K562 (cell line): ENCODE measurements at regions not wholly inside any gene's neighbourhood (a gene's known extent, or its start where the extent isn't known, plus 50 kb on each side); places are given as distances from the start of the nearest gene placed in this dataset.

Source experiments
- ATAC-seq: fragments of 200-7000 bp; cut with Tn5 transposase; 3 replicates; pipeline ENCODE4 v1.9.1; 2020; ENCODE audit warnings: moderate library complexity
- BruUV-seq: library from RNA; stranded (reverse); fragments of 400-500 nt; replicated peaks from 2 replicates; lab custom pipeline; 2021; lab: Mats Ljungman, UMichigan
- CTCF ChIA-PET: fragments of 300-600 bp; formaldehyde crosslinking; extraction: SDS; loops from one replicate; lab custom pipeline; 2021; ENCODE audit warnings: low intra/inter-chr PET ratio; lab: Yijun Ruan, JAX
- POLR2A ChIA-PET: fragments of 300-600, 350-650 bp; sonication (Branson Sonifier 250); formaldehyde crosslinking; extraction: SDS; loops from one replicate; lab custom pipeline; 2021; ENCODE audit warnings: antibody characterized with exemption, inconsistent platforms; lab: Yijun Ruan, JAX
- DNase-seq, 4 experiments: peaks; one replicate each; pipeline versions ENCODE4 v3.0.0 to v3.0.0-alpha.2; 2011 to 2018; ENCODE audit warnings: low spot score in 3 of 4, mixed read lengths in 3 of 4; ENCODE audit errors: extremely low read depth in 1 of 4
- FAIRE-seq: peaks from 2 replicates; lab custom pipeline; 2011; peaks lifted over from hg19 to GRCh38; lab: Jason Lieb, UNC
- H2AFZ ChIP-seq: 2 replicates; pipeline ENCODE4 v1.6.0; 2011; ENCODE audit warnings: low read depth, low read length, control low read depth, inconsistent platforms
- H3K27ac ChIP-seq: fragments of 200-600 bp; 3 replicates; pipeline ENCODE4 v1.8.0; 2011; ENCODE audit warnings: low read depth, mild to moderate bottlenecking, control low read depth, inconsistent platforms, low read length, moderate library complexity, mixed read lengths; ENCODE audit errors: extremely low read depth
- H3K27me3 ChIP-seq, 2 experiments: fragments of 300-600 bp in 1 of 2; 2 replicates in 1 of 2; 3 replicates in 1 of 2; pipeline versions ENCODE4 v1.6.0 to v1.8.0; 2011; ENCODE audit warnings: inconsistent platforms in 2 of 2, low read length in 2 of 2, mild to moderate bottlenecking in 1 of 2, mixed read lengths in 1 of 2, moderate library complexity in 1 of 2; ENCODE audit not compliant: control insufficient read depth in 2 of 2, insufficient read depth in 2 of 2
- H3K36me3 ChIP-seq: fragments of 300-600 bp; 3 replicates; pipeline ENCODE4 v1.8.0; 2011; ENCODE audit warnings: mild to moderate bottlenecking, low read length, inconsistent platforms; ENCODE audit not compliant: control insufficient read depth, insufficient read depth
- H3K4me1 ChIP-seq, 2 experiments: fragments of 200-600 bp in 1 of 2; replicated peaks in 1 of 2; 2 replicates in 1 of 2; 3 replicates in 1 of 2; pipeline versions ENCODE4 v1.5.1 to v1.8.0; 2011; ENCODE audit warnings: inconsistent platforms in 2 of 2, low read length in 2 of 2, mild to moderate bottlenecking in 1 of 2, mixed read lengths in 1 of 2, moderate library complexity in 1 of 2; ENCODE audit not compliant: control insufficient read depth in 2 of 2, insufficient read depth in 2 of 2
- H3K4me2 ChIP-seq: 2 replicates; pipeline ENCODE4 v1.6.1; 2011; ENCODE audit warnings: low read length, control low read depth, inconsistent platforms, mixed read lengths; ENCODE audit not compliant: insufficient read depth
- H3K4me3 ChIP-seq: fragments of 200-600 bp; sonication (generic), shearing (Covaris generic); 2 replicates; pipeline ENCODE4 v1.5.1; 2016; ENCODE audit warnings: control low read depth, inconsistent platforms
- H3K79me2 ChIP-seq: fragments of 200-600 bp; 3 replicates; pipeline ENCODE4 v1.8.0; 2011; ENCODE audit warnings: low read length, inconsistent platforms; ENCODE audit not compliant: control insufficient read depth, insufficient read depth
- H3K9ac ChIP-seq, 2 experiments: 2 replicates each; pipeline versions ENCODE4 v1.6.0 to v1.6.1; 2011; ENCODE audit warnings: low read depth in 2 of 2, low read length in 2 of 2, control low read depth in 1 of 2, inconsistent platforms in 1 of 2, mild to moderate bottlenecking in 1 of 2, mixed read lengths in 1 of 2; ENCODE audit not compliant: insufficient read depth in 1 of 2
- H3K9me1 ChIP-seq: one replicate; pipeline ENCODE4 v1.6.0; 2011; ENCODE audit warnings: inconsistent platforms, mild to moderate bottlenecking, low read length, moderate library complexity; ENCODE audit not compliant: control insufficient read depth, insufficient read depth
- H3K9me3 ChIP-seq: replicated peaks from 2 replicates; pipeline ENCODE4 v1.5.1; 2011; ENCODE audit warnings: low read depth, low read length, inconsistent platforms; ENCODE audit not compliant: control insufficient read depth, insufficient read depth
- H4K20me1 ChIP-seq: replicated peaks from 2 replicates; pipeline ENCODE4 v1.6.1; 2011; ENCODE audit warnings: low read length, inconsistent platforms, mixed read lengths; ENCODE audit not compliant: control insufficient read depth, insufficient read depth
- ARID3A ChIP-seq: IDR thresholded peaks from 2 replicates; pipeline ENCODE4 v1.6.1; 2012; ENCODE audit warnings: low read depth, low read length, improper control_type of control experiment, borderline replicate concordance
- BCLAF1 ChIP-seq, 2 experiments: fragments of 450-650 bp in 1 of 2; IDR thresholded peaks; 2 replicates each; pipeline ENCODE4 v1.6.1; 2011 to 2017; ENCODE audit warnings: low read depth in 2 of 2, antibody characterized with exemption in 1 of 2, borderline replicate concordance in 1 of 2, low read length in 1 of 2, mild to moderate bottlenecking in 1 of 2, mixed read lengths in 1 of 2; ENCODE audit not compliant: control insufficient read depth in 1 of 2
- CREB5 ChIP-seq: fragments of 250-450 bp; sonication (Bioruptor Pico); IDR thresholded peaks from 2 replicates; pipeline ENCODE4 v1.5.0; 2020; ENCODE audit warnings: mild to moderate bottlenecking
- REST ChIP-seq, 2 experiments: fragments of 450-650 bp; formaldehyde crosslinking in 1 of 2; IDR thresholded peaks; 2 replicates each; pipeline versions ENCODE4 v1.4.0 to v1.6.1; 2014 to 2020; ENCODE audit warnings: mild to moderate bottlenecking in 2 of 2, borderline replicate concordance in 1 of 2, low read depth in 1 of 2
- RNF2 ChIP-seq: sonication (generic); IDR thresholded peaks from 2 replicates; pipeline ENCODE4 v1.6.1; 2016
- SMAD2 ChIP-seq: fragments of 150-350 bp; IDR thresholded peaks from 2 replicates; pipeline ENCODE4 v1.6.1; 2014; ENCODE audit warnings: low read depth, mild to moderate bottlenecking, low read length
- ZNF175 ChIP-seq: fragments of 200-800 bp; sonication (Bioruptor generic); IDR thresholded peaks from 2 replicates; pipeline ENCODE4 v1.6.1; 2016; ENCODE audit warnings: low read depth, mild to moderate bottlenecking, missing genetic modification characterization, missing compliant biosample characterization
- WGBS: fragments of 100-300 bp; shearing (Covaris generic); methylation state at CpG from one replicate; pipeline ENCODE4 v1.1.6; 2016; ENCODE audit warnings: low coverage, mixed read lengths; ENCODE audit not compliant: insufficient coverage; ENCODE audit errors: missing lambda C conversion rate; 5-methylcytosine and 5-hydroxymethylcytosine counted together
- in situ Hi-C: fragments of 300-500 bp; cut with MboI; formaldehyde crosslinking; loops from 4 replicates; pipeline ENCODE4 v1.15.0; 2018; ENCODE audit warnings: inconsistent platforms, mixed read lengths
- intact Hi-C: fragments of 100-400 bp; cut with micrococcal nuclease; formaldehyde crosslinking; loops from 2 replicates; pipeline ENCODE4 v1.14.2; 2022

- H3K4me2 ChIP-seq: no peak overlapping the region
- H3K9me1 ChIP-seq: no peaks in the 10 kb centered on the region
- WGBS: 0% methylated on average over 2 of the region's 2 CpGs
- no peak overlapping the region for H3K9ac ChIP-seq
- H3K36me3 ChIP-seq: no peaks in the 10 kb centered on the region
- FAIRE-seq (no peak), DNase-seq (peak in 1 of 4 experiments; percentile 4), ATAC-seq (no peak)
- BruUV-seq: no TSS peak
- CTCF ChIA-PET: no interaction called here
- no peak overlapping the region for H3K4me3 ChIP-seq
- H3K9me3 ChIP-seq: no peaks in the 10 kb centered on the region
- no peak overlapping the region for H3K27ac ChIP-seq
- no peaks in the 10 kb centered on the region for H3K79me2 ChIP-seq
- H3K27me3 ChIP-seq: no peaks in the 10 kb centered on the region
- intact Hi-C loops: no loop called here
- H4K20me1 ChIP-seq: no peaks in the 10 kb centered on the region
- in situ Hi-C loops: no loop called here
- POLR2A ChIA-PET: no interaction called here
- H3K4me1 ChIP-seq: no peaks in the 10 kb centered on the region
- H2AFZ ChIP-seq: no peak overlapping the region
- TF ChIP-seq RNF2 (no peak), BCLAF1 (IDR thresholded peaks at IDR 0.05; ENCODE audit: borderline replicate concordance in 1 of 2, control insufficient read depth in 1 of 2, low read depth in 2 of 2, low read length in 1 of 2) (no peak), SMAD2 (no peak), ZNF175 (CRISPR knock-in tag) (no peak), REST (IDR thresholded peaks at IDR 0.05; ENCODE audit: borderline replicate concordance) (peak; percentile 75), REST (CRISPR knock-in tag; IDR thresholded peaks at IDR 0.05; ENCODE audit: low read depth) (0 out of 2 replicates have a peak, but pooled peaks have one; percentile 54), ARID3A (no peak), CREB5 (CRISPR knock-in tag) (no peak)
Measured at GRCh38 chr22:34696557-34696956, 369.4 kb upstream of the ISX start.
